Naive thymus-derived CD4-positive, alpha-beta T cell (primary cell): ENCODE measurements at regions not wholly inside any gene's neighbourhood (a gene's known extent, or its start where the extent isn't known, plus 50 kb on each side); places are given as distances from the start of the nearest gene placed in this dataset.
"Not testable (repeated sequence)": the region's sequence is repeated elsewhere in the genome, so short reads cannot be mapped to it uniquely, and the experiment has no call there.

Source experiments
- ATAC-seq: fragments of 150-1000 bp; cut with Tn5 transposase; 2 replicates; pipeline ENCODE4 v1.10.0; 2021; ENCODE audit warnings: mild to moderate bottlenecking, moderate library complexity
- CTCF ChIA-PET: fragments of 350-600 bp; sonication (Branson Sonifier 250); formaldehyde crosslinking; loops from one replicate; lab custom pipeline; 2021; ENCODE audit warnings: antibody characterized with exemption; lab: Charles Lee
- POLR2A ChIA-PET: fragments of 350-600 bp; sonication (Branson Sonifier 250); formaldehyde crosslinking; loops from one replicate; lab custom pipeline; 2021; ENCODE audit warnings: antibody characterized with exemption, inconsistent platforms; lab: Charles Lee
- DNase-seq, 9 donors: peaks; one replicate each; pipeline versions ENCODE4 v3.0.0 to v3.0.0-alpha.2; 2020 to 2022; ENCODE audit warnings: mixed read lengths in 1 of 9
- H3K27ac ChIP-seq: one replicate; pipeline ENCODE4 v1.7.0; 2013; ENCODE audit warnings: mild to moderate bottlenecking, low read depth, low read length, moderate library complexity
- H3K27me3 ChIP-seq, 2 donors: one replicate each; pipeline ENCODE4 v1.7.0; 2013; ENCODE audit warnings: low read length in 2 of 2, mild to moderate bottlenecking in 2 of 2, moderate library complexity in 2 of 2; ENCODE audit not compliant: control insufficient read depth in 2 of 2, insufficient read depth in 2 of 2
- H3K36me3 ChIP-seq, 3 experiments: 1 replicate in 2 of 3; 2 replicates in 1 of 3; pipeline ENCODE4 v1.7.0; 2013; ENCODE audit warnings: low read length in 3 of 3, mild to moderate bottlenecking in 3 of 3, moderate library complexity in 1 of 3; ENCODE audit not compliant: insufficient read depth in 3 of 3, control insufficient read depth in 2 of 3
- H3K4me1 ChIP-seq, 2 donors: one replicate each; pipeline ENCODE4 v1.7.0; 2013; ENCODE audit warnings: low read length in 2 of 2, mild to moderate bottlenecking in 2 of 2, moderate library complexity in 1 of 2; ENCODE audit not compliant: control insufficient read depth in 2 of 2, insufficient read depth in 2 of 2
- H3K4me3 ChIP-seq: 2 replicates; pipeline ENCODE4 v1.7.0; 2013; ENCODE audit warnings: mild to moderate bottlenecking, low read length
- H3K9me3 ChIP-seq, 3 experiments: 1 replicate in 2 of 3; 2 replicates in 1 of 3; pipeline ENCODE4 v1.7.0; 2013; ENCODE audit warnings: low read length in 3 of 3; ENCODE audit not compliant: control insufficient read depth in 2 of 3
- H3K27ac Mint-ChIP-seq, 9 donors: one replicate each; pipeline ENCODE4 v1.8.0; 2020 to 2022; ENCODE audit warnings: mixed read lengths in 9 of 9, mild to moderate bottlenecking in 8 of 9, moderate library complexity in 5 of 9, inconsistent platforms in 2 of 9
- H3K27me3 Mint-ChIP-seq, 5 donors: one replicate each; pipeline ENCODE4 v1.8.0; 2021 to 2022; ENCODE audit warnings: mixed read lengths in 5 of 5, mild to moderate bottlenecking in 1 of 5
- H3K36me3 Mint-ChIP-seq, 5 donors: one replicate each; pipeline ENCODE4 v1.8.0; 2020 to 2022; ENCODE audit warnings: mixed read lengths in 5 of 5, mild to moderate bottlenecking in 3 of 5, inconsistent platforms in 1 of 5
- H3K4me1 Mint-ChIP-seq, 7 donors: one replicate each; pipeline ENCODE4 v1.8.0; 2020 to 2022; ENCODE audit warnings: mixed read lengths in 7 of 7, mild to moderate bottlenecking in 3 of 7, inconsistent platforms in 1 of 7
- H3K4me3 Mint-ChIP-seq, 10 donors: one replicate each; pipeline ENCODE4 v1.8.0; 2020 to 2022; ENCODE audit warnings: mild to moderate bottlenecking in 10 of 10, mixed read lengths in 10 of 10, moderate library complexity in 6 of 10, inconsistent platforms in 2 of 10
- H3K9me3 Mint-ChIP-seq, 11 donors: one replicate each; pipeline ENCODE4 v1.8.0; 2020 to 2022; ENCODE audit warnings: mixed read lengths in 11 of 11, mild to moderate bottlenecking in 4 of 11, inconsistent platforms in 1 of 11, moderate library complexity in 1 of 11
- intact Hi-C, 2 donors: fragments of 100-400 bp; cut with micrococcal nuclease; formaldehyde crosslinking; loops; one replicate each; pipeline ENCODE4 v1.15.1; 2023

DNA sequence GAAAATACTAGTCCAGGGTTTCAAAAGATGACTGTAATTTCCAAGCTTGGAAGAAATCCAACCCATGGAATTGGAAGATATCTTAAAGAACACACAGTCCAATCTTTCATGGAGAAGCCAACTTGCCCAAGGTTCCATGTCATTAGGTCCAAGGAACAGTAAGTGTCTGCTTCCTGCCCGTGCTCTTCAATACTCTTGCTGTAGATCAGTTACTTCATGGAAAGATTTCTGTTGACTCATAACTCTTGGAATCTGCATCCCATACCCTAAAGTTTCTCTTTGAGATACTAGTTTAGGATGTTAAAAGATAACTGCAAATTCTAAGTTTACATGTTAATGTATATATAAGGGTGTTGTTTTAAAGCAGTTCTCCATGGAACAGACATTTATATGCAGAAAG is 127.9 kb upstream of the SLC13A1 start:
- ChIA-PET CTCF (no interaction called here), POLR2A (no interaction called here)
- Histone ChIP-seq H3K27me3 (no peaks in the 10 kb centered on the region), H3K27ac (no peak overlapping the region), H3K9me3 (no peaks in the 10 kb centered on the region), H3K4me1 (no peaks in the 10 kb centered on the region), H3K4me3 (no peak overlapping the region), H3K36me3 (no peaks in the 10 kb centered on the region)
- H3K27me3 Mint-ChIP-seq, result no peaks in the 10 kb centered on the region
- DNase-seq (no peak), ATAC-seq (no peak)
- intact Hi-C loops, result no loop called here
- no peak overlapping the region for H3K27ac Mint-ChIP-seq
- peaks cover 0 to 6% (median 0%) of the 10 kb centered on the region in 5 donors for H3K36me3 Mint-ChIP-seq
- H3K4me1 Mint-ChIP-seq, result no peaks in the 10 kb centered on the region
- peaks cover 5 to 47% (median 21%) of the 10 kb centered on the region in 11 donors for H3K9me3 Mint-ChIP-seq
- H3K4me3 Mint-ChIP-seq, result no peak overlapping the region

GRCh38 chr7:123324283-123324682 is 124.5 kb upstream of the SLC13A1 start:
- Histone ChIP-seq H3K4me1 (no peaks in the 10 kb centered on the region), H3K4me3 (no peak overlapping the region), H3K9me3 (no peaks in the 10 kb centered on the region), H3K27ac (no peak overlapping the region), H3K36me3 (no peaks in the 10 kb centered on the region), H3K27me3 (no peaks in the 10 kb centered on the region)
- Mint-ChIP-seq H3K9me3 (peaks cover 8 to 40% (median 22%) of the 10 kb centered on the region in 11 donors), H3K27ac (no peak overlapping the region), H3K4me1 (no peaks in the 10 kb centered on the region), H3K4me3 (no peak overlapping the region), H3K27me3 (no peaks in the 10 kb centered on the region), H3K36me3 (peaks cover 0 to 8% (median 0%) of the 10 kb centered on the region in 5 donors)
- POLR2A ChIA-PET, result no interaction called here
- no peak for ATAC-seq
- DNase-seq, result no peak
- CTCF ChIA-PET, result no interaction called here
- intact Hi-C loops, result no loop called here

DNA sequence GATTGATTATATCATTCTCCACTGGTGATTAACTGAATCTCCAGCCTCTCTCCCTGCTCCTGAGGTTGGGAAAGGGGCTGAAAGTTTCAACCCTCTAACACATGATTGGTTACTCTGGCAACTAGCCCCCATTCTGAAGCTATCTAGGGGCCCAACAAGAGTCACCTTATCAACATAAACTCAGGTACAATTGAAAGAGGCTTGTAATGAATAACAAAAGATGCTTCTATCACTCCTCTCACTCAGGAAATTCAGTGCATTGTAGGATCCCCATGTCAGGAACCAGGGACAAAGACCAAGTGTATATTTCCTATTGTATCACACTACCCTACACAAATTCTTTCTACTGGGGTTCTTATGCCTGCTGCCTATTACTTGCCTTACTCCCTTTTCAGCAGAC is 123.9 kb upstream of the SLC13A1 start:
- intact Hi-C loops, result no loop called here
- H3K9me3 ChIP-seq, result no peaks in the 10 kb centered on the region
- H3K36me3 ChIP-seq, result no peaks in the 10 kb centered on the region
- ATAC-seq (no peak), DNase-seq (no peak)
- H3K27ac ChIP-seq, result no peak overlapping the region
- ChIA-PET CTCF (no interaction called here), POLR2A (no interaction called here)
- no peak overlapping the region for H3K4me3 ChIP-seq
- H3K4me3 Mint-ChIP-seq, result no peak overlapping the region
- no peaks in the 10 kb centered on the region for H3K4me1 ChIP-seq
- no peak overlapping the region for H3K27ac Mint-ChIP-seq
- H3K9me3 Mint-ChIP-seq, result peaks cover 8 to 40% (median 22%) of the 10 kb centered on the region in 11 donors
- no peaks in the 10 kb centered on the region for H3K27me3 ChIP-seq
- H3K4me1 Mint-ChIP-seq, result no peaks in the 10 kb centered on the region
- H3K27me3 Mint-ChIP-seq, result no peaks in the 10 kb centered on the region
- peaks cover 0 to 8% (median 0%) of the 10 kb centered on the region in 5 donors for H3K36me3 Mint-ChIP-seq

DNA sequence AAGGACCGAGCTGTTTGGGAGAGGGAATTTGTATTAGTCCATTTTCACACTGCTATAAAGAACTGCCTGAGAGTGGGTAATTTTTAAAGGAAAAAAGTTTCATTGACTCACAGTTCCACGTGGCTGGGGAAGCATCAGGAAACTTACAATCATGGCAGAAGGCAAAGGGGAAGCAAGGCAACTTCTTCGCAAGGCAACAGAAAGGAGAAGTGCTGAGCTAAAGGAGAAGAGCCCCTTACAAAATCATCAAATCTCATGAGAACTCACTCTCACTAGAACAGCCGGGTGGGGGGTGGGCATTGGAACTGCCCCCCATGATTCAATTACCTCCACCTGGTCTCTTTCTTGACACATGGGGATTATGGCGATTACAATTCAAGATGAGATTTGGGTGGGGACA is 121.8 kb upstream of the SLC13A1 start:
- H3K4me1 ChIP-seq, H3K9me3 ChIP-seq, POLR2A ChIA-PET, H3K27me3 ChIP-seq, H3K4me1 Mint-ChIP-seq, intact Hi-C loops, ATAC-seq, H3K27me3 Mint-ChIP-seq, H3K27ac ChIP-seq, H3K4me3 Mint-ChIP-seq, H3K36me3 Mint-ChIP-seq, H3K36me3 ChIP-seq, H3K27ac Mint-ChIP-seq, H3K4me3 ChIP-seq, DNase-seq: not testable (repeated sequence)
- peaks cover 8 to 40% (median 22%) of the 10 kb centered on the region in 11 donors for H3K9me3 Mint-ChIP-seq
- CTCF ChIA-PET, result interaction anchor here (0.7 kb wide), 1 partner anchor 16 kb away, joined by 6 read pairs; no protein-coding TSS in a partner anchor

DNA sequence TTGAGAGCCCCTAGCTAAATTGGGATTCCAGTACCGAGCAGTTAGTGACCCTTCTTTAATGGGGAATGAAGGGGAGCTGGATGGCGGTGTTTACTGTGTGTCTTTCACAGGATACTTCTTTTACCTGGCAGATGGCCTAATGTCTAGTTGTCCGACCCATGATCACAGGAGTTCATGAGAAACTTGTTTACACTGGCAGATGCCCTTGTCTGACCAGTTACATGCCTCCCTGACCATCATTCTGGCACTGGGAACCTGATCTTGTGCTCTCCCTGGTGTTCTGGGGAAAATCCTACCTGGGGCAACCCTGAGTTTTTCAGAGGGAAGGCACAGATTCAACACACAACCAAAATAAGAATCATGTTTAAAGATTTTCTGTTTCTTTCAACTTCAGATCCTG is 120.1 kb upstream of the SLC13A1 start:
- CTCF ChIA-PET, result no interaction called here
- Histone ChIP-seq H3K4me1 (no peaks in the 10 kb centered on the region), H3K9me3 (no peaks in the 10 kb centered on the region), H3K36me3 (no peaks in the 10 kb centered on the region), H3K27me3 (no peaks in the 10 kb centered on the region), H3K4me3 (no peak overlapping the region), H3K27ac (no peak overlapping the region)
- H3K4me3 Mint-ChIP-seq, result no peak overlapping the region
- no peak overlapping the region for H3K27ac Mint-ChIP-seq
- peaks cover 0 to 8% (median 0%) of the 10 kb centered on the region in 5 donors for H3K36me3 Mint-ChIP-seq
- peaks cover 8 to 30% (median 18%) of the 10 kb centered on the region in 11 donors for H3K9me3 Mint-ChIP-seq
- no peak for ATAC-seq
- no peaks in the 10 kb centered on the region for H3K4me1 Mint-ChIP-seq
- DNase-seq, result no peak
- POLR2A ChIA-PET, result no interaction called here
- no peaks in the 10 kb centered on the region for H3K27me3 Mint-ChIP-seq
- intact Hi-C loops, result no loop called here

DNA sequence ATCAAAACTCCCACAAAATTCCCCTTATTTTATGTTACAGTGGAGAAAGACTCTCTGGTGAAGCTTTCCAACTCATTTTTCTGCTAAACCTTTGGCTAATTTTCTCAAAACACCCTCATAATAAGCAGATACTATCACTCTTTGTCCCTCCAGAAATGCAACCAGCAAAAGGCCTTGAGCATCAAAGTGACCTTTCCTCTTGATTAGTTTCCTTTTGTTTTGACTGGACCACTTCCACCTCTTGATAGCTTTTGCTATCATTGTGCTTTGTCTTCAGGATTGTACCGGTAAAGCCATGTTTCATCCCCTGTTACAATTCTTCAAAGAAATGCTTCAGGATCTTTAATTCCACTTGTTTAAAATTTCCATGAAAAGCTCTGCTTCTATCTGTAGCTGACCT is 115.1 kb upstream of the SLC13A1 start:
- Histone ChIP-seq H3K4me1 (no peaks in the 10 kb centered on the region), H3K27ac (no peak overlapping the region), H3K27me3 (no peaks in the 10 kb centered on the region), H3K9me3 (no peaks in the 10 kb centered on the region), H3K4me3 (no peak overlapping the region), H3K36me3 (no peaks in the 10 kb centered on the region)
- CTCF ChIA-PET, result no interaction called here
- Mint-ChIP-seq H3K36me3 (no peaks in the 10 kb centered on the region), H3K9me3 (peaks cover 0 to under 1% (median 0%) of the 10 kb centered on the region in 11 donors), H3K27me3 (no peaks in the 10 kb centered on the region), H3K4me3 (no peak overlapping the region), H3K27ac (no peak overlapping the region), H3K4me1 (no peaks in the 10 kb centered on the region)
- intact Hi-C loops, result no loop called here
- no peak for DNase-seq
- POLR2A ChIA-PET, result no interaction called here
- ATAC-seq, result no peak

GRCh38 chr7:123308254-123308951 is 108.6 kb upstream of the SLC13A1 start:
- H3K27me3 ChIP-seq, result no peaks in the 10 kb centered on the region
- no peak overlapping the region for H3K4me3 ChIP-seq
- DNase-seq, result no peak
- H3K27ac ChIP-seq, result no peak overlapping the region
- POLR2A ChIA-PET, result no interaction called here
- Mint-ChIP-seq H3K27ac (no peak overlapping the region), H3K36me3 (no peaks in the 10 kb centered on the region), H3K9me3 (peaks cover 0 to 5% (median 0%) of the 10 kb centered on the region in 11 donors), H3K4me1 (no peaks in the 10 kb centered on the region), H3K4me3 (no peak overlapping the region), H3K27me3 (no peaks in the 10 kb centered on the region)
- ATAC-seq, result no peak
- CTCF ChIA-PET, result no interaction called here
- H3K9me3 ChIP-seq, result no peaks in the 10 kb centered on the region
- no peaks in the 10 kb centered on the region for H3K4me1 ChIP-seq
- no peaks in the 10 kb centered on the region for H3K36me3 ChIP-seq
- intact Hi-C loops, result no loop called here
